ENCODE measurements at regions not wholly inside any gene's neighbourhood (a gene's known extent, or its start where the extent isn't known, plus 50 kb on each side); places are given as distances from the start of the nearest gene placed in this dataset.

DNA sequence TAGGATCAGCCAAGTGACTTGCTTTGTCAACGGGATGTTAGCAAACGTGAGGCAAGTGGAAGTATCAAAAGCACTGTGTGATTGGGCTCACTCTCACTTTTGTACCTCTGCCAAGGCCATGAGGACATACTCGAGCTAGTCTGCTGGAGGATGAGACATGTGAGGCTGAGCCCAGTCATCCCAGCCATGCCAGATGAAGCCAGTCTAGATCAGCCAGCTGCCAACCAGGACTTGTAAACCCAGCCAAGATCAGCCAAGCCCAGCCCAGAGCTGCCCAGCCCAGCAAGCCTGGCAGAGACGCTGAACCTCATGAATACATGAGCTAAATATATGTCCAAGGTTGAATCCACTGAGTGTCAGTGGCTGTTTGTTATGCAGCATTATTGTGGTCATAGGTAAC lies 369.7 kb downstream of the MN1 start:
- Histone ChIP-seq H3K36me3 (no peaks in the 10 kb centered on the region), H3K27ac (no peak overlapping the region), H3K27me3 (no peaks in the 10 kb centered on the region), H3K4me1 (peaks cover 0 to 8% (median 2%) of the 10 kb centered on the region in 4 donors), H3K9me3 (peaks cover 5 to 13% (median 7%) of the 10 kb centered on the region in 4 donors), H3K4me3 (no peak overlapping the region)
- TF ChIP-seq, protein P1, sequence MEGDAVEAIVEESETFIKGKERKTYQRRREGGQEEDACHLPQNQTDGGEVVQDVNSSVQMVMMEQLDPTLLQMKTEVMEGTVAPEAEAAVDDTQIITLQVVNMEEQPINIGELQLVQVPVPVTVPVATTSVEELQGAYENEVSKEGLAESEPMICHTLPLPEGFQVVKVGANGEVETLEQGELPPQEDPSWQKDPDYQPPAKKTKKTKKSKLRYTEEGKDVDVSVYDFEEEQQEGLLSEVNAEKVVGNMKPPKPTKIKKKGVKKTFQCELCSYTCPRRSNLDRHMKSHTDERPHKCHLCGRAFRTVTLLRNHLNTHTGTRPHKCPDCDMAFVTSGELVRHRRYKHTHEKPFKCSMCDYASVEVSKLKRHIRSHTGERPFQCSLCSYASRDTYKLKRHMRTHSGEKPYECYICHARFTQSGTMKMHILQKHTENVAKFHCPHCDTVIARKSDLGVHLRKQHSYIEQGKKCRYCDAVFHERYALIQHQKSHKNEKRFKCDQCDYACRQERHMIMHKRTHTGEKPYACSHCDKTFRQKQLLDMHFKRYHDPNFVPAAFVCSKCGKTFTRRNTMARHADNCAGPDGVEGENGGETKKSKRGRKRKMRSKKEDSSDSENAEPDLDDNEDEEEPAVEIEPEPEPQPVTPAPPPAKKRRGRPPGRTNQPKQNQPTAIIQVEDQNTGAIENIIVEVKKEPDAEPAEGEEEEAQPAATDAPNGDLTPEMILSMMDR (IDR thresholded peaks at IDR 0.05) = no peak
- TF ChIP-seq EP300 (IDR thresholded peaks at IDR 0.05) (no peak), POLR2AphosphoS5 (IDR thresholded peaks at IDR 0.05) (no peak), POLR2A (IDR thresholded peaks at IDR 0.05) (no peak)
- WGBS, 5 donors = 66 to 83% (median 80%) methylated on average over 4 of the region's 4 CpGs
- DNase-seq = no peak
- intact Hi-C loops (cut with DNase I; ENCODE audit: low total_unique reads) = no loop called here

DNA sequence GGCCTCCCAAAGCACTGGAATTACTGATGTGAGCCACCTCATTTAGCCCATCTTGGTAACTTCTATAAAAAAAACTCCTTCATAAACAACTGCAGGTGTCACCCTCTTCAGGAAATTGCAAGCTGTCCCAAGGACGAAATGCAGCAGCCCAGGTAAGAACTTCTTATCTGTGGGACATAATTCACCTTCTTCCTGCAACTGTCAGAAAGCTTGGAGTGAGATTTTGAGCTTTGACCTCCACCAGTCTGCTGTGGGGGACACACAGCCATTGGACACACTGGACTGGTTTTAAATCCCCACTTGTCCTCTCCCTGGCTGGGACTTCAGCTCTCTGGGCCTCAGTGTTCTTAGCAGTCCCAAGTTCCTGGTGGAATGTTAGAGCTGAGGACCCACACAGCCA lies 368.5 kb downstream of the MN1 start:
- TF ChIP-seq, protein P1 (IDR thresholded peaks at IDR 0.05) = no peak
- no peak for TF ChIP-seq EP300 (IDR thresholded peaks at IDR 0.05)
- TF ChIP-seq POLR2AphosphoS5 (IDR thresholded peaks at IDR 0.05) = no peak
- no peak for TF ChIP-seq POLR2A (IDR thresholded peaks at IDR 0.05)
- no peaks in the 10 kb centered on the region for H3K36me3 ChIP-seq
- intact Hi-C loops (cut with DNase I; ENCODE audit: low total_unique reads) = no loop called here
- no peak overlapping the region for H3K27ac ChIP-seq
- H3K27me3 ChIP-seq = no peaks in the 10 kb centered on the region
- H3K4me1 ChIP-seq = peaks cover 4 to 12% (median 5%) of the 10 kb centered on the region in 4 donors
- H3K9me3 ChIP-seq = peaks cover 5 to 9% (median 6%) of the 10 kb centered on the region in 4 donors
- H3K4me3 ChIP-seq = no peak overlapping the region
- WGBS, 5 donors = 42 to 69% (median 60%) methylated on average over 1 of the region's 1 CpG
- DNase-seq = no peak

DNA sequence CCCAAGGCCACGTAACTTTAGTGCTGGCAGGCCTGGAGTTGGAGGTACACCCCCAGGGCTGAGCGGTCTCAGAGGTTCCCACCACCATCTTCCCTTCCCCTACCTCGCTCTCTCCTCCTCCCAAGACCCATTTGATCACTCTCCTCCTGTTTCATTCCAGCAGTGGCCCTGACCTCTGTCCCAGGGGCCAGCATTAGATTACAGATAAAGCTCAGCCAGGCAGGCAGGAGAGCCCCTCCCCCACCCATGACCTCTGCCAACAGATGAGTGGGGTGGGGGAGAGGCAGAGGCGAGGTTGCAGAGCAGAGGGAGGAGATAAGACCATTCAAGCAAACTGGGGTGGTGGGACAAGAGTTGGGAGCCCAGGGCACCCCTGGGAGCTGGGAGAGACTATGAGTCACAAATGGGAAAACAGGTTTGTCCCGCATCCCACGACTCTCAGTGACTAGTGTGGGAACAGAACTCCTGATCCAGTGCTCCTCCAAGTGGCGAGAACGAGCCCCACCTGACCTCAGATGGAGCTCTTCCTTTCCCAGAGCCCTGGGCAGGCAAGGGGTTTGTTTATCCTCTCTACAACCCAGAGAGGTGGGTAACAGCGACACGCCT lies 367.9 kb downstream of the MN1 start:
- H3K9me3 ChIP-seq = peaks cover 5 to 9% (median 6%) of the 10 kb centered on the region in 4 donors
- H3K27ac ChIP-seq = no peak overlapping the region
- no peak overlapping the region for H3K4me3 ChIP-seq
- no peaks in the 10 kb centered on the region for H3K27me3 ChIP-seq
- intact Hi-C loops (cut with DNase I; ENCODE audit: low total_unique reads) = no loop called here
- DNase-seq = no peak
- no peaks in the 10 kb centered on the region for H3K36me3 ChIP-seq
- H3K4me1 ChIP-seq = peaks cover 10 to 18% (median 11%) of the 10 kb centered on the region in 4 donors
- TF ChIP-seq, protein P1 (IDR thresholded peaks at IDR 0.05) = no peak
- WGBS, 5 donors = 74 to 93% (median 80%) methylated on average over 8 to 10 of the region's 10 CpGs

DNA sequence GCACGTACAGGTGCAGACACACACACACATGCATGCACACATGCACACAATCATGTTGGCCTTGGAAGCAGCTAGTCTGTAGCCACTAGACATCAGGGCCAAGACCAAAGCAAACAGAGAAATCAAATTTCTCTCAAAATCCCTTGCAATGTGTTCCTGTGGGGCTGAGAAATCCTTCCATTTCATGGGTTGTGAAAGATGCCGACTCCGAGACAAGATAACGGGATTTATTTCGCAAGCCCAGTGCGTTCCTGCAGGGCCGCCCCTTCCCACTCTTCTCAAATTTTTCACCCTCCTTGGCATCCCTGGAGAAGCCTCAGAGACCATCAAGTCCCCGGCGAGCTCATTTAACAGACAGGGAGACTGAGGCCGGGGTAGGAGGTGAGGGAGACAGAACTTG lies 366.7 kb downstream of the MN1 start:
- peak overlapping the region in 1 of 5 donors; percentile 45 for H3K27ac ChIP-seq
- DNase-seq = no peak
- WGBS, 5 donors = 93 to 95% (median 94%) methylated on average over 10 of the region's 10 CpGs
- no peaks in the 10 kb centered on the region for H3K36me3 ChIP-seq
- H3K4me3 ChIP-seq = no peak overlapping the region
- H3K4me1 ChIP-seq = peaks cover 12 to 24% (median 16%) of the 10 kb centered on the region in 4 donors
- H3K9me3 ChIP-seq = peaks cover 5 to 9% (median 6%) of the 10 kb centered on the region in 4 donors
- intact Hi-C loops (cut with DNase I; ENCODE audit: low total_unique reads) = no loop called here
- H3K27me3 ChIP-seq = no peaks in the 10 kb centered on the region
- TF ChIP-seq POLR2A (IDR thresholded peaks at IDR 0.05) (no peak), POLR2AphosphoS5 (IDR thresholded peaks at IDR 0.05) (no peak), EP300 (IDR thresholded peaks at IDR 0.05) (no peak)
- TF ChIP-seq, protein P1 (IDR thresholded peaks at IDR 0.05) = no peak

Data from stomach (tissue), 8 donors.